ENCODE measurements at regions not wholly inside any gene's neighbourhood (a gene's known extent, or its start where the extent isn't known, plus 50 kb on each side); places are given as distances from the start of the nearest gene placed in this dataset.

GRCh38 chr9:80831751-80832150, 857.6 kb downstream of the TLE1 start:
- TF ChIP-seq ZNF263 (CRISPR knock-in tag; IDR thresholded peaks at IDR 0.05; ENCODE audit: borderline replicate concordance) (no peak), HSF4 (CRISPR knock-in tag; IDR thresholded peaks at IDR 0.05; ENCODE audit: borderline replicate concordance) (no peak), ZNF184 (CRISPR knock-in tag; IDR thresholded peaks at IDR 0.05) (no peak), GABPA (tag; conservative IDR thresholded peaks at IDR 0.05; ENCODE audit: low read depth) (no peak), ZNF589 (CRISPR knock-in tag; IDR thresholded peaks at IDR 0.05; ENCODE audit: low read depth) (no peak), EP300 (IDR thresholded peaks at IDR 0.05; ENCODE audit: low read length) (no peak), CTCF (IDR thresholded peaks at IDR 0.05 in 2 of 3, conservative IDR thresholded peaks at IDR 0.05 in 1 of 3; ENCODE audit: insufficient read depth in 2 of 3, low read depth in 1 of 3, low read length in 3 of 3) (no peak), KLF1 (tag; IDR thresholded peaks at IDR 0.05) (no peak), CHD1 (IDR thresholded peaks at IDR 0.05; ENCODE audit: low read length) (no peak), CEBPB (tag; IDR thresholded peaks at IDR 0.05) (no peak), MEF2D (tag; conservative IDR thresholded peaks at IDR 0.05; ENCODE audit: low read depth) (no peak)
- TF ChIP-seq, protein P1, sequence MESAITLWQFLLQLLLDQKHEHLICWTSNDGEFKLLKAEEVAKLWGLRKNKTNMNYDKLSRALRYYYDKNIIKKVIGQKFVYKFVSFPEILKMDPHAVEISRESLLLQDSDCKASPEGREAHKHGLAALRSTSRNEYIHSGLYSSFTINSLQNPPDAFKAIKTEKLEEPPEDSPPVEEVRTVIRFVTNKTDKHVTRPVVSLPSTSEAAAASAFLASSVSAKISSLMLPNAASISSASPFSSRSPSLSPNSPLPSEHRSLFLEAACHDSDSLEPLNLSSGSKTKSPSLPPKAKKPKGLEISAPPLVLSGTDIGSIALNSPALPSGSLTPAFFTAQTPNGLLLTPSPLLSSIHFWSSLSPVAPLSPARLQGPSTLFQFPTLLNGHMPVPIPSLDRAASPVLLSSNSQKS (CRISPR knock-in tag; IDR thresholded peaks at IDR 0.05) = no peak
